ENCODE measurements at regions not wholly inside any gene's neighbourhood (a gene's known extent, or its start where the extent isn't known, plus 50 kb on each side); places are given as distances from the start of the nearest gene placed in this dataset.

- TF ChIP-seq POLR2A (IDR thresholded peaks at IDR 0.05; ENCODE audit: low read depth, low read length) (no peak), POU2F2 (IDR thresholded peaks at IDR 0.05; ENCODE audit: low read depth, low read length) (no peak), POLR2AphosphoS5 (IDR thresholded peaks at IDR 0.05; ENCODE audit: low read depth, low read length) (no peak), PAX5 (IDR thresholded peaks at IDR 0.05; ENCODE audit: insufficient read depth, low read length, severe bottlenecking) (no peak)
Measured at GRCh38 chr3:144252896-144253295, 281.3 kb downstream of the DIPK2A start.

All from GM12891 (cell line).